Hematopoietic multipotent progenitor cell treated with erythropoietin and hydrocortisone succinate and interleukin-3 and kit ligand, for 8 days (in vitro differentiated cells): ENCODE measurements at regions not wholly inside any gene's neighbourhood (a gene's known extent, or its start where the extent isn't known, plus 50 kb on each side); places are given as distances from the start of the nearest gene placed in this dataset.
A peak's percentile ranks its signal among the peaks of the same experiment; 100 is the strongest.

Source experiments
- DNase-seq: peaks from one replicate; pipeline ENCODE4 v3.0.0-alpha.2; 2015

DNA sequence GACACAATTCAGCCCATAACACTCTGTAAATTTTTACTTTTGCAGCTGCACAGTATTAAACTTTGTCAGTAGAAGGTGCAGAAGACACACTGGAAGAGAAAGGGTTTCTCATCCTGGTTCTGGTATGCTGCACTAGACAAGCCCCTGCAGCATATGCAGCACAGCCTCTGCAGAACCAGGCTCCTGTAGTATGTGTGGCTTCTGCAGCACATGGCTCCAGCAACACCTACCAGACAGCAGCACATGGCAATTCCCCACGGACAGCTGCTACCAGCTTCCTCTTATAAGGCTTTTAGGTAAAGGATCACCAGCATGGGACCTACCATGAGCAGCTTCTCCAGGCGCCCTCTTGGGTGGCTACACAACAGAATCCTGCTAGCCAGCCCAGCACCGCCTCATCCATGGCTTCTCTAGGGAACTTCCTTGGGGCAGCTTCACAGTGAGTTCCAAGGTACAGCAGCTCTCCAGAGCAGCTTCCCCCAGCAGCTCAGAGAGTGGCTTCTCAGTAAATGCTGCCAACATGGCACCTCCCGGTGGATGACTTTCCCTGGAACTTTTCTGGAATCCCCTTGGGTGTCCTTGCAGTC lies 534.4 kb upstream of the CXADR start:
- DNase-seq: no peak

DNA sequence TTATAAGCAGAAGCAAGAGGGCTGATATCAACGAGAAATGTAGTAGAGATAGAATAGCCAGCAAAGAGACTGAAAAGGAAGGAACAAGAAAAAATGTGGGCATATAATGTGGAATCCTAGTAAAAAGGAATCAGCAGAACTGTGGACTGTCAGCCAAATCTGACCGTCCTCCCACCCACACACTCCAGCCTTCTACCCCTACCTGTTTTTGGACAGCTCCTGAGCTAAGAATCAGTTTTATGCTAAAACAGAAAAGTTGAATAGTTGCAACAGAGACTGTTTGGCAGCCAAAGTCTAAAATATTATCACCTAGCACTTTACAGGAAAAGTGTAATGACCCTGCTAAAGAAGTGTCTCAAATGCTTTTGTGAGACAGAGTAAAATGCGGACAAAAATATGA lies 533.3 kb upstream of the CXADR start:
- no peak for DNase-seq

DNA sequence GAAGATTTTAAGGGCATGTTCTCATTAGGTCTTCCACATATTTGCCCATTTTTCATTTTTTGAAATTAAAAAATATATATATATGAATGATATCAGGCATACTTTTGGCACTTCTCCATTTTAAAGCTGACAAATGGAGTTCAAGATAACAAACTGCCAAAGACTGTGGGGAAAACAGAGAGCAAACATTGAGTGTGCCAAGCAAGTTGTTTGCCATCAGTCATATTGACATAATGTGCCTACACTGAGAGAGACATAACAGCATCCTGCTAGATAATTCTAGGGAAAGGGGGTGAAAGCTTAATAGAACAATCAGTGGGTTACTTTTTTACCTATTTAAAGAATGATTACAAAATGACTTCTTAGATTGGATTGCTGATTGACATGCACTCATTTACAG lies 529.4 kb upstream of the CXADR start:
- DNase-seq: peak; percentile 1

DNA sequence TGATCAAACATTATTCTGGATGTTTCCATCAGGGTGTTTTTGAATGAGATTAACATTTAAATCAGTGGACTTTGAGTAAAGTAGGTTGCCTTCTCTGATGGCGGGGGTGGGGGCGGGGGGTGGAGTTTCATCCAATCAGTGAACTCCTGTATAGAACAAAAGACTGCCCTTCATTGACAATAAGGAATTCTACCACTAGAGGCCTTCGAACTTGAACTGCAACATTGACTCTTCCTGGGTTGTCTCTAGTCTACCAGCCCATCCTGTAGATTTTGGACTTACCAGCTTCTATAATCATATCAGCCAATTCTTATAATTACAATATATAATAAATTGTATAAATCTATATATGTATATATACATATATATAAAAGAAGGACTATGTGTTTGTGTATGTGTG lies 520.4 kb upstream of the CXADR start:
- DNase-seq: no peak

DNA sequence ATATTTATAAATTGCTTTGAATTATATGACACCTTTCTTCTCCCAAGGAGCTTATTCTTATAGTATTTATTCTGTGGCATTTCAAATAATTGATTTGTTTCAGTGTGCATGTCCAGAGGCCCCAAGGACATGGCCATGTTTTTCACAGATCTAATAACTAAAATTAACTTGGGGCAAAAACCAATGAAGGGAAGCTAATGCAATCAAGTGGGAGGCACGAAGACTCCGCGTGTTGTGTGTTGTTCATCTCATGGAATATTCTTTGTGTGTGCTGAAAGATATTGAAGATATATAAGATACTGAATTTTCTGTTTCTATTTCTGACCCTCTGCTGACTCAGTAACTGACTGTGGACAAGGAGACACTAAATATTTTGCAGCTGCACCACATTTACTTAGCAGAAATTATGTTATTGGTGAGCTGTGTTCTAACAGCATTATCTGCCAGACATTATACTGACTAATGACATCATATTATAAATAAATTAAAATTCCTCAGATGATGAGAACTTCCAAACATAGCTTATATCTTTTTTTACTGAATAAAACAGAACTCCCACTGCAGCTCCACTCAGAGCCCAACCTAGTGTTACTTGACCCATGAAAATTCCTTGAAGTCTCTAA lies 519.3 kb upstream of the CXADR start:
- no peak for DNase-seq

DNA sequence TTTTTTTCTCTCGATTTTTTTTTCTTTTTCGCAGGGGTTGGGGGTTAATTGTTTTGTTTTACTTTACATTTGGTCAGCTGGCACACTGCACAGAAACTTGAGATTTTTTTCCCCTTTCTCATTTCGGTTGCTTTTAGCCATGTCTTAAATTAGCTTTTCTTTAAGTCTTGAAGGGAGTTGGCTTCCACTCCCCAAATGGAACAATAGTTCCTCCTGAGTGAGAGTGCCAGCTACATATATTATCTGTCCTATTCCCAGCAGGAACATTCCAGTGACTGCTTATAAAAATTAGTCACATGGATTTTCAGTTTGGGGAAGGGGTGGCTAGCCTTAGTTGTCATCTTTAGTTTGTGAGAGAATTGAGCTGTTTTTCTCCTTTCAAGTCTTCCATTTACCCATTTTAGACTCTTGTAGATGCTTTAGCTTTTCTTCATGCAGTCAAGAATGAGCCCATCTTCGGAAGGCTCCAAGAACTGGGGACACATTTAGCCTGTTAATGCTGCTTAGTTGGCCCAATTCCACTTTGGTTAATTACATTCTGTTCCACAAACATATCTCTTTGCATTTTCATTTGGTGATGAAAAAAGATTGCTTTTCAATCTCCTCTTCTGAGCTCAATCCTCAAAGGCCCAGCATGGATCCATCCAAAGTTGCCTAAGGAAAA lies 510.1 kb upstream of the CXADR start:
- no peak for DNase-seq

DNA sequence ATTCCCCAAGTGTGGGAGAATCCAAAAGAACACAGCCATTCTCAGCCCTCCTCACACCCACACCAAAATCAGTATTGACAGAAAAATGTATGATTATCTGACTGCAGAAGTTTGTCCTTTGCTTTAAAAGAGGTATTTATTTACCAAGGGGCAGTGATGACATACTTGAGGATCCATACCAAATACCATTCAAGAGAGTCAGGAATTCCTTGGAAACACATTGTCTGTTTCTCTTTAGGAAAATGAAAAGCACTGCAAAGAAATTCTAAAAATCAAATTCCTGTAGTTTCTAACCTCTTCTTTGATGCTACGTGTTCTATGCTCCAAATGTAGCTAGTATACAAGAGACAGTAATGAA lies 509.6 kb upstream of the CXADR start:
- DNase-seq: no peak

DNA sequence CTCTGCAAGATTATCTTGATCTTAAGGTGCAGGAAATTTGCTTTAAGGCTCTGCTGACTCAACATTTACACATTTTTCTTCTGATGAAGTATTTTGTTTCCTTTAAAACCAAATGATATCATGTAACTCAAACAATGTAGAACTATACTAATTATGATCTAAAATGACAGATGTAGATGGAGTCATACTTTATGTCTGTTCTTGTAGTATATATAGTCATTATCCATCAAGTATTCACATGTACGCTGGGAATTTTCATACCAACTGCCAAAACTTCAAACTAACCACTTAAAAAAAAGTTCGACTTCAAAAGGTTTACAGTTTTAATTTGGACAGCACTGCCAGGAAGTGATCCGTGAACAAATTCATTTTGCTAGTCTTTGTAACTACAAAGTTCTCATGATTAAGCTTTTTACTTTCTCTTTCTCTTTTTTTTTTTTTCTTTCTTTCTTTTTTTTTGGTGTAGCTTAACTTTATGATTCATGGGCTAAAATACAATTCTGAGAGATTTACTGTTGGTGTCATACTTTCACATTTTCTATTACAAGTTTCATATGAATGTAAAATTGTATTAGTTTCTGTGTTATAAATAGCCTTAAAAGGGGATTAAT lies 509.0 kb upstream of the CXADR start:
- DNase-seq: no peak

DNA sequence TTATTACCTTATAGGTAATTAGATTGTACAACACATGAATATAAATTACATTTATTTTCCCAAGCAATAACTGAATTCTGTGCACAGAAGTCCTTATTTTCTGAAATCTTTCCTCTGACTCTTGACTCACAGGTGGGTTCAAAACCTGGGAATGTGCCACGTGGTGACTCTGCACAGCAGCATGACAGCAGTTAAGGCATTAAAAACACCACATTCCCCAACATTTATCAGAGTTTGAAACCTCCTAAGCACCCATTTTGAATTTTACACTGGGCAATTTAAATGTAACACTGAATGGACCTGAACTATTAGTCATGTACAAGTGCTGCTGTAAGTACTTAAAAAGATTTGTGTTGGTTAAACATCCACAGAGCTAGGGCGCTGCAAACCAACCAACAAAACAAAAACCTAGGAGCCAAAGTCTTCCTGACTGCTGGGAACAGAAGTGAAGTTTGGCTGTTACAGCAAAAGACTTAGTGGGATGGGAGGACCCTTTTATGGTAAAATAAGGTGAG lies 480.6 kb upstream of the CXADR start:
- no peak for DNase-seq

DNA sequence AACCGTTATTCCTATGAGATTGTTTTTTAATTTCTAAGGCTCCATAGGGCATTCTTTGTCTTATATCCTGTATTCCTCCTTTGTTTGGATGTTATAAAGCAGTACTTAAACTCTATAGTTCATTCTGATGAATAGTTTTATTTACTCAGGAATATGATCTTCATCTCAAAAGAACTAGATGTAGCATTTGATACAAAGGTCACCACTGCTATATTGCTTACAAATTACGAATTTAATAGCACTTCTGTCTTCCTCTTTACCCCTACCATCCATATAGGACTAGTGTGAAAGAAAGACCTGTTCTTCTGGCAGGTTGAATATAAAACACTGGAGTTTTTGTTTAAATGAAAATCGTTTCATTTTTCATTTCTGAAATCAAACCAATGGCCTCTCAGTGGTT lies 468.1 kb upstream of the CXADR start:
- no peak for DNase-seq

DNA sequence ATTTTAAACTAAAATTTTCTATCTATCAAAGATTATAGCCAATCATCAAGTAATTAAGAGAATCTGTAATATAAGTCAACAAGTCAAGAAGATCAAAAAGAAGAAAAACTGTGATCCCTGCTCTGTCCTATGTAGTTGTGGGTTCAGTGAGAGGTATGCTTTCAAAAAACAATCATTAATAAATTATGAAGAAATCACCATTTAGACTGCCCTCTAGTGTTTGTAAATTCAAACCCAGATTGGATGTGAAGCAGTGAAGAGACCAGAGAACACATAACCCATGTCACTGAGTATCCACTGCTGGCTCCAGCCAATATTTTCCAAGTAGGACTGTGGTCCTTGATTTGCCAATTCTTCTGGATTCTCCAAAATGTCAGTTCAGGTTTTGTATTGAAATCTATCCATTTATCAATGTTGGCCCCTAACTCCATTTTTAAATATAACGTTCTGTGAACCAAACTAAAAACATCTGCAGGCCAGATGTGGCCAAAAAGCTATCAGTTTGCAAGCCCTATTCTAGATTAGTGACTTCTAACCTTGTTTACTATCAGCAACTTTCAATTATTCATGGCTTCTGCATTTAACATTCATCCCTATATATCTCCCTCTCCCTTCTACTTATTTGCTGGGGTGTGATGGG lies 467.5 kb upstream of the CXADR start:
- DNase-seq: peak; percentile 5

DNA sequence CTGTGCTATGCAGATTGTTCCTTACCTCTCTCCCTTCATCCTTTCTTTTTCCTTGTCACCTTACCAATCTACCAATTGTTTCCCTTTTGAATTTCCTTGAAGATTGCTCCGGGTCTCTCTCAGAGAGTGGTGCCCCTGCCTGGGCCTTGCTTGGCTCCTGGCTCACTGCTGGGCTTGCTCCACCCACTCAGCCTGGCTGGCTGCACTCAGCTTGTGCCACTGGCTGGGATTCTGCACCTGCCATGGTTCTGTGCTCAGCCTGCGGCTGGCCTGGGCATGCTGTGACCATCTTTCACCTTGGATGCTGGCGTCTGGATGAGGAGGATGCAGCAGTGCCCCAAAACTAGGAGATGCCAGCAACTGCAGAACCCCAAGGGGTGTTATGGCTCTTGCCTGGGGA lies 463.9 kb upstream of the CXADR start:
- DNase-seq: no peak

DNA sequence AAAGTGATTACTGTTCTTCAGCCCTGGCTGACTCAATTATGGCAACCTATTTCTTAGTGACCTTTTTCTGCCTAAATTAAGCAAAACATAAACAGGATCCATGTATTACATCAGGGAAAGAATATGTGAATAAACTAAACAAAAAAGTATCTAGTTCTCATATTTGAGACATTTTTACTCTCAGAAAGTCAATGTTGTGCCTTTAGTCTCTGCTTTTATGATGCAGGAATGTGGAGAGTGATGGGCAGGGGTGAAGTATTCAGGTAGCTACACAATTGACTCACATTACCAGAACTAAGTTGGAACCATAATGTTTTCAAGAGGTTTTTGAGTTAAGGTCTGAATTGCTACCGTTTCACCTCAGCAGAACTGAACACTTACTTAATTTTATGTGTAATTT lies 462.7 kb upstream of the CXADR start:
- DNase-seq: no peak

DNA sequence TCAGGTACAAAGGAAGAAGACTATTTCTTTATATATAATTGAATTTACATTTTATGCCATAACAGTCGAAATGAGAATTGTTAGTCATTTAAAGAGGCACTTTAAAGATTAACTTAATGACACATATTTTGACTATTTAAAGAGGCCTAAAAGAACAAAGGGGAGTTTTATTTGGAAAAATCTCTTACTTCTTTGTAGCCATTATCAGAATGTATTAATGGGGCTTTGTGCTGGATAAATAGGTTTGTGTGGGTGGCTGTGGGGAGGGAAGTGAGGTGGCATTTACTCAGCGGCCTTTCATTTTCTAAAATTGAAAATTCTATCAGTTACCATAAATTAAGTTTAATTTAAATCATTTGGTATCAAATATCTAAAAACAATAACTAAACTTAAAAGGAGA lies 462.2 kb upstream of the CXADR start:
- DNase-seq: no peak

DNA sequence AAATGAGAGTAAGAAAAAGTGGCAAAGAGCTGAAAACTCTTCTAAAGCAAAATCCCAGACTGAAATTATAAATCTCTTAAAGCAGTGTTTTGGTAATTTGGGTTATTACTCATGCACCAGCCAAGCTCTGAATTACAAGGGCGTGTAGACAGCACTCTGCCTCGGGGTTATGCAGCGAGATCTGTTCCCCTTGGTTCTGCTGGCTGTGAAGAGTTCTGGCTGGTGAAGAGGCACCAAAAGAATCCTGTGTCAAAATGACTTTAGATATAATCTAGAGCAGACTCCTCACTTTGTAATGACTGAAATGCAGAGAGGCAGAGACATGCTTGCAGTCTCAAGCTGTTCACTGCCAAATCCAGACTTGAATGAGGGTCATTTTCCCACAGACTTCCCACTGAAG lies 461.8 kb upstream of the CXADR start:
- no peak for DNase-seq

DNA sequence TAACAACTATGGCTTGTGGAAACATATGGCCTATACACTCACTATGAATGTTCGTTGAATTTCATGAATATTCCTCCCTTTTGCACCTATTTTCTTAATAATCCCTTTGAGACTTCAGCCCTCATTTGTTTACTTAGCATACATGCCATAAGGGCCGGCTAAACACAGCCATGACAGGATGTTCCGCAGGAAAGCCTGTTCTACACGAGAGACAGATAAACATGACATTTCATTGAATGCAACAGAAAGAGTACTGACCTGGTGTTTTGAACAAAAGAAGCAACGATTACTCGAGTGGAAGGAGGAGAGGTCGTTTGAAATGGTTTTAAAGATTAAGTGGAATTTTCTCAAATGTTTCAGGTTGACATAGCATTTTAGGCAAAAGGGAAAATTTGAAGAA lies 459.5 kb upstream of the CXADR start:
- no peak for DNase-seq

DNA sequence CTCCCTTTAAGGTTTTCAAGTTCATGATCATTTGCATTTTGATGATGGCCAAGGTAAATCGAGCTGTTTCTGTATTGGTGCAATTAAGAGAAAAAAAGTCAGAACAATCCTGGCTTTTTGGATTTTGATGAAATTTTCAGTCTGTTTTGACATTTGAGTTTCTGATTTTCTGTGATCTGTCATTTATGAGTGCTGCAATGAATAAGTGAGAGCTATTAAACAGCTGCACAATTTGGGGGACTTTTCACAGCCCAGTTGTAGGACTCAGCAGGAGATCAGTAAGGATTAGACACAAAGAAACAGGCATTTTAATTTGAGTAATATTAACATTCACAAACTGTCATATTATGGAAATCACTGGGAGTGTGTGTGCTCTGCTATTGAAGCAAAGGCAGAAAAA lies 452.9 kb upstream of the CXADR start:
- DNase-seq: no peak

DNA sequence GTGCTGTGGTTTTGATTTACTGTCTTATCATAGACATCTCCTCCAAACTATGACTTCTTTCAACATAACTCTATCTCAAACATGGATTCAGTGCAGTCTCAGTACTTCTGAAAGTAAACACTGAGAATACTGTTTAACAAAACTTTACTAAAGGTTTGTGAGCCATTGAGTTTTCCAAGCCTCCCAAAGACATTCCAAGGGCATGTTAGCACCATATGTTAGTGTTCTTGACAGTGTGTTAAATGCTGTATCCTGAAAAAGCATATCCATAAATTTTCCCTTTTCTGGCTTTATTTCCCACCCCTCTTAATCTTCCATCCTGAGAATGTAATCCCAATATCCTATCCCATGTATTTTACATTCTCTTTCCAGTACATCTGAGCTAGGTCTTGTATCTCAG lies 446.8 kb upstream of the CXADR start:
- DNase-seq: no peak

DNA sequence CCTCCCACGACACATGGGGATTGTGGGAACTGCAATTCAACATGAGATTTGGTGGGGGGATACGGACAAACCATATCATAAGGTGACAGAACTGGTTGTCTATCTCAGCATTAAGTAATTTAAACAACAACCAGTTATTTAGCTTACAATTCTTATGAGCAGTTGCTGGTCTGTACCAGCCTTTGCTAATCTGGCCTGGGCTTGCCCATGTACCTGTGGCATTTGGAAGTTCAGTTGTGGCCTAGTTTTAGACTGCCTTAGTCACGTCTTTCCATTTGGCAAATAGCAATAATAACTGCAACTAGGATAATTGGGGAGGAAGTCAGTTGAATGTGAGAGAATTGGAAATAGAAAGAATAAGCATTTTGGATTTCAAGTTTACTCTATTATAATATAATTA lies 441.8 kb upstream of the CXADR start:
- DNase-seq: no peak

DNA sequence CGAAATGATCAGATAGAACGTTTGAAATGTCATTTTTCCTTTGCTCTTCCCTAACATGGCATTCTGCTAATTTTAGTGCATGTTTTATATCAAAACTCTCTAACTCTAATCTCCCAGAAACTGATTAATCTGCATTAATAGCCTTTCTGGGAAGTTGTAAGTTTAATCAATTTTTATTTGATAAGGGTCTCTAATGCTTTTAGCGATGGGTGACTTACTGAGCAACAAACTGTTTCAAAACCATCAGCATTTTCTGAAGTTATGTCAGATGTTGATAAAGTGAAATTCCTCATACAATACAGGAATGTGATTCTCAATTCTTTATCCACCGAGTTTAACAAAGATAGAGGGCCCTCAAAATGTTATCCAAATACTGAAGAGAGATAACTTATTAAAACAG lies 431.6 kb upstream of the CXADR start:
- DNase-seq: no peak

DNA sequence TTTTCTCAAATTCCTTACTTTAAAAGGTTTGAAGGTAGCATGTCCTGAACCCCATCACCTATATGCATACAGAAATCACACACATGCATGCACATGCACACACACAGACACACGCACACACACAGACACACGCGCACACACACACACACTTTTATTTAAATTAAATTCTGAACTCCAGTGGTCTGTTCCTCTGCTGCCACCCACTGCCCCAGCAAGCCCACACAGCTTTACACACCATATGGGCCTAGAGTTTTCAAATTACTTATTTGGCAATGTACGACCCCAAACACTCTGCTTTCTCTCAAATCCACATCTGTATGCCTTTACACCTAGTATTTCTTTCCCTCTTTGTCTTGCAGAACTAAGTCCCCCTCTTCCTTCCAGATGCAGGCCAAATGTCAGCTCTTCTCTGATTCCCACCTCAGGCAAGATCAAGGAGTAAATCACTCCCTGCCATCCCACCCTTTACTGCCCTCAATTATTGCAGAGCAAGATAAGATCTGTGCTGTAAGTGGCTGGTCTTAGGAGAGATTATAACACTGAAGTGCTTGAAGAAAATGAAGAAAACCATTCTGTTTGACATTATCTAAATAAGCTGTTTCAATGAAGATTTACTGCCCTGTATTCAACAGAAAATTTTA lies 429.9 kb upstream of the CXADR start:
- no peak for DNase-seq

DNA sequence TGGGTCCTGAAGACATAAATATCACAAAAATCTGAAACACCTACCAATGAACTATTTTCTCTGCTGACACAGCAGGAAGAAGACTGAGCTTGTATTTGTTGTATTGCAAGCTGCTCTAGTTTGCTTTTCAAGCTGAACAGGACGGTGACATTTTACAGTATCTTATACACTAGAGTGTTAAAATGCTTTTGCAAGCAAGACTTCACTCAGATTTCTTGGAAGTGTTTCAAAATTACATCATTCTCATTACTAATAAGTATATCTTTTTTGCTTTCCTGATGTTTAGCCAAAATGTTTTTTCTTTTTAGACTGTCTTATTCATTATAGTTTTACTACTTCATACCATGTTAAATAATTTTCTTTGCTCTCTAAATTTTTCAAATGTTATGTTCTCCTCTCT lies 427.1 kb upstream of the CXADR start:
- no peak for DNase-seq

DNA sequence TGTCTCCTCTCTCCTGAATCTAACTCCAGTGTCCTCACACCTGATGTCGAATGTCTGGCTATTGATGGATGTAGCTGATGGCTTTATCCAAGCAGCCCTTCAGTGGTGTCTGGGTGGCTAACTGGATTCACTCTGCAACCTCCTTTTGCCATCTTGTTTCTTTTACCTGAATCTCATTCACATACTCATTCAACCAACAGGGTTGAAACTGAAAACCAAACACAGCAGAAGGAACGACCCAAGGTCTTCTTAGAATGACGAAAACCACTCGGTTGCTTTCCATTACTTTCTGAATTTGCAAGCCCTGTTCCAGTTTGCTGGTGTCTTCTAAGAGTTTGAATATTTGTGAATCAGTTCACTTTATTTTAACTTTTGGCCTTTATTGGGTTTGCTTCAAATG lies 424.3 kb upstream of the CXADR start:
- DNase-seq: no peak
